Stomach smooth muscle (tissue), 2 donors: ENCODE measurements at regions not wholly inside any gene's neighbourhood (a gene's known extent, or its start where the extent isn't known, plus 50 kb on each side); places are given as distances from the start of the nearest gene placed in this dataset.

Experiments
- H3K27ac ChIP-seq: one replicate; pipeline ENCODE4 v1.7.0; 2013; ENCODE audit warnings: mild to moderate bottlenecking, low read length, inconsistent platforms
- H3K27me3 ChIP-seq, 2 donors: one replicate each; pipeline ENCODE4 v1.7.0; 2013; ENCODE audit warnings: low read length in 2 of 2; ENCODE audit not compliant: insufficient read depth in 2 of 2, control insufficient read depth in 1 of 2
- H3K36me3 ChIP-seq, 2 donors: one replicate each; pipeline ENCODE4 v1.7.0; 2013; ENCODE audit warnings: low read length in 2 of 2; ENCODE audit not compliant: control insufficient read depth in 2 of 2, insufficient read depth in 2 of 2
- H3K4me1 ChIP-seq: one replicate; pipeline ENCODE4 v1.7.0; 2013; ENCODE audit warnings: low read length; ENCODE audit not compliant: control insufficient read depth, insufficient read depth
- H3K4me3 ChIP-seq, 2 donors: one replicate each; pipeline ENCODE4 v1.7.0; 2013; ENCODE audit warnings: low read length in 2 of 2
- H3K9ac ChIP-seq, 2 donors: one replicate each; pipeline ENCODE4 v1.7.0; 2013; ENCODE audit warnings: low read length in 2 of 2, mild to moderate bottlenecking in 1 of 2
- H3K9me3 ChIP-seq, 2 donors: one replicate each; pipeline ENCODE4 v1.7.0; 2013; ENCODE audit warnings: low read length in 2 of 2; ENCODE audit not compliant: control insufficient read depth in 2 of 2
- donor health status: healthy.
- donor health status: Pancreatic carcinoma.

GRCh38 chr7:106417273-106417902 lies 132.6 kb upstream of the NAMPT start:
- no peaks in the 10 kb centered on the region for H3K27me3 ChIP-seq
- peaks cover 17% of the 10 kb centered on the region for H3K4me1 ChIP-seq
- H3K9me3 ChIP-seq, result peaks cover 0 to 9% of the 10 kb centered on the region in 2 donors
- H3K4me3 ChIP-seq, result no peak overlapping the region
- H3K36me3 ChIP-seq, result no peaks in the 10 kb centered on the region
- no peak overlapping the region for H3K9ac ChIP-seq
- H3K27ac ChIP-seq, result no peak overlapping the region

DNA sequence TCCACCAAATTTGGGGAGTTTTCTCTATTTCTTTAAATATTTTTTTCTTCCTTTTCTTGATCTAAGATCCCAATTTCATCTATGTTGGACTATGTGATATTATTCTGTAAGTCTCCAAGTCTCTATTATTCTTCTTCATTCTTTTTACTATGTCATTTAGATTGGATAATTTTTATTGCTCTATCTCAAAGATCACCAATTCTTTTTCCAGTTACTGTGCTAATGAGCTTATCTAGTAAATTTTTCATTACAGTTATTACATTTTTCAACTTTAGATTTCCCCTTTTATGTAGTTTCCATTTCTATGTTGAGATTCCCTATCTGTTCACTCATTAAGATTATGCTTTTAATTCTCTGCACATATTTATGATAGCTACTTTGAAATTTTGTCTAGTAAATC lies 131.6 kb upstream of the NAMPT start:
- Histone ChIP-seq H3K36me3 (no peaks in the 10 kb centered on the region), H3K27me3 (no peaks in the 10 kb centered on the region), H3K9ac (no peak overlapping the region), H3K9me3 (peaks cover 0 to 9% of the 10 kb centered on the region in 2 donors), H3K4me3 (no peak overlapping the region), H3K4me1 (peaks cover 10% of the 10 kb centered on the region), H3K27ac (no peak overlapping the region)

- peaks cover 4% of the 10 kb centered on the region for H3K4me1 ChIP-seq
- no peak overlapping the region for H3K27ac ChIP-seq
- H3K27me3 ChIP-seq, result no peaks in the 10 kb centered on the region
- H3K9ac ChIP-seq, result no peak overlapping the region
- H3K9me3 ChIP-seq, result peaks cover 0 to 9% of the 10 kb centered on the region in 2 donors
- no peaks in the 10 kb centered on the region for H3K36me3 ChIP-seq
- H3K4me3 ChIP-seq, result no peak overlapping the region
These were observed 130.7 kb upstream of the NAMPT start for GRCh38 chr7:106415433-106415832.

GRCh38 chr7:106413446-106413845 lies 128.7 kb upstream of the NAMPT start:
- Histone ChIP-seq H3K4me3 (no peak overlapping the region), H3K27ac (no peak overlapping the region), H3K27me3 (no peaks in the 10 kb centered on the region), H3K4me1 (no peaks in the 10 kb centered on the region), H3K36me3 (no peaks in the 10 kb centered on the region), H3K9me3 (peaks cover 0 to 9% of the 10 kb centered on the region in 2 donors), H3K9ac (no peak overlapping the region)

DNA sequence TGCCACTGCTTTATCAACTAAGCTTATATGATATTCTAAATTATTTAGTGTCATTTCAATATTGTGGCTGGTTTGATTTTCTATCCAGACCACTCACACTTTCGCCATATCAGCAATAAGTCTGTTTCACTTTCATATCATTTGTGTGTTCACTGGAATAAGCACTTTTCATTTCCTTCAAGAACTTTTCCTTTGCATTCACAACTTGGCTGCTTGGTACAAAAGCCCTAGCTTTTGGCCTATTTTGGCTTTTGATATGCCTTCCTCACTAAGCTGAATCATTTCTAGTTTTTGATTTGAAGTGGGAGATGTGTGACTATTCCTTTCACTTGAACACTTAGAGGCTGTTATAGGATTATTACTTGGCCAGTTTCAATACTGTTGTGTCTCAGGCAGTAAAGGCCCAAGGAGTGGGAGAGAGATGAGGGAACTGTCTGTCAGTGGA lies 120.9 kb upstream of the NAMPT start:
- peaks cover 0 to 3% of the 10 kb centered on the region in 2 donors for H3K9me3 ChIP-seq

GRCh38 chr7:106402898-106403297 lies 118.1 kb upstream of the NAMPT start:
- Histone ChIP-seq H3K9me3 (peaks cover 0 to 3% of the 10 kb centered on the region in 2 donors), H3K27ac (no peak overlapping the region)

More for the DNA sequence above, 120.9 kb upstream of the NAMPT start:
- Histone ChIP-seq H3K27ac (no peak overlapping the region), H3K4me3 (no peak overlapping the region), H3K4me1 (no peaks in the 10 kb centered on the region), H3K36me3 (no peaks in the 10 kb centered on the region), H3K9ac (no peak overlapping the region), H3K27me3 (no peaks in the 10 kb centered on the region)

DNA sequence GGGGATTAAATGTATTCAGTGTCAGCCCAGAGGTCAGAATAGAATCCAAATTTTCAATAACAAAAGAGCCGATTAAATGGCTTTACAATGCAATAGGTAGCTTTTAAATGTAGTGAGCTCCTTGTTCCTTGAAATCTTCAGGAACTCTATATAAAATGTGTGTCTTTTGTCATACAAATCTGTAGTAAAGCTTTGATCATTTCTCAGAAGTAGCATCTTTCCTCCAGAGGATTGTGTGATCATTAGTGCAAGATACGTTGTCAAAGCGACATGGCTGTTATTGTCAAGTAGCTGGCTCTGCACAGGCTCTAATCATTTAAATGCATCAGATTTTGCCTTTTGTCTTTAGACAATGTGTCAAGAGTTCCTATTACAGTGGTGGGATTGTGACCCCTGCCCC lies 116.1 kb upstream of the NAMPT start:
- Histone ChIP-seq H3K27ac (no peak overlapping the region), H3K9ac (no peak overlapping the region), H3K9me3 (peaks cover 0 to 3% of the 10 kb centered on the region in 2 donors), H3K4me3 (no peak overlapping the region), H3K36me3 (no peaks in the 10 kb centered on the region), H3K4me1 (no peaks in the 10 kb centered on the region), H3K27me3 (no peaks in the 10 kb centered on the region)

More at GRCh38 chr7:106402898-106403297, 118.1 kb upstream of the NAMPT start:
- Histone ChIP-seq H3K4me1 (no peaks in the 10 kb centered on the region), H3K27me3 (no peaks in the 10 kb centered on the region), H3K4me3 (no peak overlapping the region), H3K36me3 (no peaks in the 10 kb centered on the region), H3K9ac (no peak overlapping the region)

DNA sequence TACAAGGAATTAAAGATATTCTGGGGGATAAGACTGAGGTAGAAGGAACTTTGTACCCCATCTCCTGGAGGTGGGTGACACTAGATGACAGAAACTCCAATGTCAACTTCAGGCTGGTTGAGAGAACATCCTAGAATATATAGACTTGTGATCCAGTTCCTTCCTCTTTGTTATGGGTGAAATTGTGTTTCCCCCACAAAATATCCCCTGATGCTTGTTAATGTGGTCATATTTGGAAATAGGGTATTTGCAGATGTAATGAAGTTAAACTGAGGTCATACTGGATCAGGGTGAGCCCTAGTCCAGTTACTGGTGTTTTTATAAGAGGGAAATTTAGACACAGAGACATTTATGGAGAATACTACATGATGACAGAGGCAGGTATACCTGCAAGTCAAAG lies 114.0 kb upstream of the NAMPT start:
- H3K4me1 ChIP-seq, result no peaks in the 10 kb centered on the region

DNA sequence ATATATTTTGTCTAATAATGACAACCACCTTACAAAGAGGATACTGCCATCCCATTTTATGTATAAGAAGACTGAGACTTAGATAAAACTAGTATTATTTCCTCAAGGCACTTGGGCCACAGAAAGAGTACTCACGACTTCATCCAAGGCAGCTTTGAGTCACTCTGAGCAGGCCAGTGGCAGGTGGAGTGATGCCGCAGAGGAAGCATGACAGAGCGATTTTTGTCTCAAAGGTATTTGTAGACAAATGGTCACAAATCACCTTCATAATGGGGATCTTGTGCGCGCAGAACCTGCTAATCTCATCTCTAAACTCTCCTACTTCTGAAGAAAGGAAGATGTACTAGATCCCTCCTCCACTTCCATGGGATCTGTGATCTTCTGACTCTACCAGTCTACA lies 113.2 kb upstream of the NAMPT start:
- H3K9ac ChIP-seq, result no peak overlapping the region
- H3K4me1 ChIP-seq, result no peaks in the 10 kb centered on the region
- H3K36me3 ChIP-seq, result no peaks in the 10 kb centered on the region
- H3K4me3 ChIP-seq, result no peak overlapping the region
- H3K27me3 ChIP-seq, result no peaks in the 10 kb centered on the region
- H3K9me3 ChIP-seq, result peaks cover 0 to 2% of the 10 kb centered on the region in 2 donors
- no peak overlapping the region for H3K27ac ChIP-seq

More for the DNA sequence above, 114.0 kb upstream of the NAMPT start:
- no peak overlapping the region for H3K27ac ChIP-seq
- no peaks in the 10 kb centered on the region for H3K36me3 ChIP-seq
- no peak overlapping the region for H3K9ac ChIP-seq
- H3K4me3 ChIP-seq, result no peak overlapping the region
- peaks cover 0 to 3% of the 10 kb centered on the region in 2 donors for H3K9me3 ChIP-seq
- no peaks in the 10 kb centered on the region for H3K27me3 ChIP-seq

DNA sequence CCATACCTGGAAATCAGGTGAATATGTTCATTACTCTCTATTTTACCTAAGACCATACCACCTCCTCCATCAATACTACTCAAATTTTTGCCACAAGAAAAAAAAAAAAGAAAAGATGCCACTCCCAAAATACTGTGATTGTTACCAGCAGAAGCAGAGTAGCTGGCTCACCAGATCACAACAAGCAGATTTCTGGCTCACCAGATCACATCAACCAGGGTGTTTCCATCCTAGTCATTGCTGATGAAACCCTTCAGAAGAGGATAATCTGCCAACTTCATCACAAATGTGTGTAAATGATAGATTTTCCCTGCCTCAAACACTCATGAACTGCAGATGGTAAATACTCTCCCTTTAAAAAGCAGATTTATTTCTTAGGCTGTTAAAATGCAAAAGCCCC lies 109.7 kb upstream of the NAMPT start:
- Histone ChIP-seq H3K9ac (no peak overlapping the region), H3K4me1 (no peaks in the 10 kb centered on the region), H3K4me3 (no peak overlapping the region), H3K27me3 (no peaks in the 10 kb centered on the region), H3K9me3 (no peaks in the 10 kb centered on the region), H3K27ac (no peak overlapping the region), H3K36me3 (no peaks in the 10 kb centered on the region)

GRCh38 chr7:106393564-106394251 lies 108.9 kb upstream of the NAMPT start:
- H3K9me3 ChIP-seq, result no peaks in the 10 kb centered on the region
- no peak overlapping the region for H3K27ac ChIP-seq
- H3K9ac ChIP-seq, result no peak overlapping the region
- H3K27me3 ChIP-seq, result no peaks in the 10 kb centered on the region
- H3K4me1 ChIP-seq, result no peaks in the 10 kb centered on the region
- no peaks in the 10 kb centered on the region for H3K36me3 ChIP-seq
- no peak overlapping the region for H3K4me3 ChIP-seq
